ENCODE measurements at regions not wholly inside any gene's neighbourhood (a gene's known extent, or its start where the extent isn't known, plus 50 kb on each side); places are given as distances from the start of the nearest gene placed in this dataset.

- H3K4me3 ChIP-seq (ENCODE audit: low read length in 3 of 3): no peak overlapping the region
- no peaks in the 10 kb centered on the region for H3K27me3 ChIP-seq (ENCODE audit: control insufficient read depth, insufficient read depth, low read length)
- H3K27ac ChIP-seq (ENCODE audit: low read depth in 2 of 2, low read length in 2 of 2): no peak overlapping the region
- intact Hi-C loops (cut with DNase I): no loop called here
- TF ChIP-seq CTCF (IDR thresholded peaks at IDR 0.05; ENCODE audit: borderline replicate concordance, extremely low read depth, insufficient read depth): no peak
- no peak overlapping the region for H3K9ac ChIP-seq (ENCODE audit: low read length in 3 of 3)
- FAIRE-seq: no peak
- H3K36me3 ChIP-seq (ENCODE audit: control insufficient read depth in 2 of 3, insufficient read depth in 3 of 3, low read length in 3 of 3): no peaks in the 10 kb centered on the region
- H3K9me3 ChIP-seq (ENCODE audit: control insufficient read depth in 2 of 3, insufficient read depth in 1 of 3, low read length in 3 of 3): no peaks in the 10 kb centered on the region
- no peaks in the 10 kb centered on the region for H3K4me1 ChIP-seq (ENCODE audit: control insufficient read depth in 2 of 3, insufficient read depth in 2 of 3, low read depth in 1 of 3, low read length in 3 of 3)
- no peak for DNase-seq
These were observed 731.5 kb upstream of the AGA start for GRCh38 chr4:178173771-178174170.

GRCh38 chr4:178174756-178175155 lies 732.5 kb upstream of the AGA start:
- Histone ChIP-seq H3K27me3 (ENCODE audit: control insufficient read depth, insufficient read depth, low read length) (no peaks in the 10 kb centered on the region), H3K4me3 (ENCODE audit: low read length in 3 of 3) (no peak overlapping the region), H3K27ac (ENCODE audit: low read depth in 2 of 2, low read length in 2 of 2) (no peak overlapping the region), H3K36me3 (ENCODE audit: control insufficient read depth in 2 of 3, insufficient read depth in 3 of 3, low read length in 3 of 3) (no peaks in the 10 kb centered on the region), H3K9me3 (ENCODE audit: control insufficient read depth in 2 of 3, insufficient read depth in 1 of 3, low read length in 3 of 3) (no peaks in the 10 kb centered on the region), H3K9ac (ENCODE audit: low read length in 3 of 3) (no peak overlapping the region), H3K4me1 (ENCODE audit: control insufficient read depth in 2 of 3, insufficient read depth in 2 of 3, low read depth in 1 of 3, low read length in 3 of 3) (no peaks in the 10 kb centered on the region)
- intact Hi-C loops (cut with DNase I): no loop called here
- no peak for TF ChIP-seq CTCF (IDR thresholded peaks at IDR 0.05; ENCODE audit: borderline replicate concordance, extremely low read depth, insufficient read depth)
- FAIRE-seq (no peak), DNase-seq (no peak)

GRCh38 chr4:178185517-178185916 lies 743.3 kb upstream of the AGA start:
- no peak for FAIRE-seq
- Histone ChIP-seq H3K36me3 (ENCODE audit: control insufficient read depth in 2 of 3, insufficient read depth in 3 of 3, low read length in 3 of 3) (no peaks in the 10 kb centered on the region), H3K4me3 (ENCODE audit: low read length in 3 of 3) (no peak overlapping the region), H3K27ac (ENCODE audit: low read depth in 2 of 2, low read length in 2 of 2) (no peak overlapping the region), H3K27me3 (ENCODE audit: control insufficient read depth, insufficient read depth, low read length) (no peaks in the 10 kb centered on the region), H3K9me3 (ENCODE audit: control insufficient read depth in 2 of 3, insufficient read depth in 1 of 3, low read length in 3 of 3) (no peaks in the 10 kb centered on the region), H3K9ac (ENCODE audit: low read length in 3 of 3) (no peak overlapping the region), H3K4me1 (ENCODE audit: control insufficient read depth in 2 of 3, insufficient read depth in 2 of 3, low read depth in 1 of 3, low read length in 3 of 3) (no peaks in the 10 kb centered on the region)
- DNase-seq: no peak
- TF ChIP-seq CTCF (IDR thresholded peaks at IDR 0.05; ENCODE audit: borderline replicate concordance, extremely low read depth, insufficient read depth): no peak
- intact Hi-C loops (cut with DNase I): no loop called here

GRCh38 chr4:178192611-178193010 lies 750.4 kb upstream of the AGA start:
- no peaks in the 10 kb centered on the region for H3K4me1 ChIP-seq (ENCODE audit: control insufficient read depth in 2 of 3, insufficient read depth in 2 of 3, low read depth in 1 of 3, low read length in 3 of 3)
- FAIRE-seq: no peak
- no peak overlapping the region for H3K9ac ChIP-seq (ENCODE audit: low read length in 3 of 3)
- no peaks in the 10 kb centered on the region for H3K9me3 ChIP-seq (ENCODE audit: control insufficient read depth in 2 of 3, insufficient read depth in 1 of 3, low read length in 3 of 3)
- DNase-seq: no peak
- no peak overlapping the region for H3K27ac ChIP-seq (ENCODE audit: low read depth in 2 of 2, low read length in 2 of 2)
- no peak overlapping the region for H3K4me3 ChIP-seq (ENCODE audit: low read length in 3 of 3)
- H3K36me3 ChIP-seq (ENCODE audit: control insufficient read depth in 2 of 3, insufficient read depth in 3 of 3, low read length in 3 of 3): no peaks in the 10 kb centered on the region
- no peaks in the 10 kb centered on the region for H3K27me3 ChIP-seq (ENCODE audit: control insufficient read depth, insufficient read depth, low read length)
- intact Hi-C loops (cut with DNase I): no loop called here
- no peak for TF ChIP-seq CTCF (IDR thresholded peaks at IDR 0.05; ENCODE audit: borderline replicate concordance, extremely low read depth, insufficient read depth)

Measured in kidney (tissue), 13 donors.